ENCODE measurements at regions not wholly inside any gene's neighbourhood (a gene's known extent, or its start where the extent isn't known, plus 50 kb on each side); places are given as distances from the start of the nearest gene placed in this dataset.

- Histone ChIP-seq H3K27ac (no peak overlapping the region), H3K4me1 (no peaks in the 10 kb centered on the region), H3K36me3 (no peaks in the 10 kb centered on the region), H3K4me3 (no peak overlapping the region), H3K9me3 (no peaks in the 10 kb centered on the region), H3K27me3 (peaks cover 3 to 27% of the 10 kb centered on the region in 2 donors)
- TF ChIP-seq POLR2AphosphoS5 (IDR thresholded peaks at IDR 0.05) (no peak), POLR2A (IDR thresholded peaks at IDR 0.05) (no peak), CTCF (IDR thresholded peaks at IDR 0.05) (no peak)
- no peak for DNase-seq (ENCODE audit: low spot score in 2 of 2)
- intact Hi-C loops (cut with DNase I; ENCODE audit: low total_unique reads) = no loop called here
These were observed 180.6 kb downstream of the FOXL1 start for GRCh38 chr16:86758932-86759331.

- H3K36me3 ChIP-seq = no peaks in the 10 kb centered on the region
- TF ChIP-seq POLR2AphosphoS5 (IDR thresholded peaks at IDR 0.05) = no peak
- TF ChIP-seq POLR2A (IDR thresholded peaks at IDR 0.05) = no peak
- TF ChIP-seq CTCF (IDR thresholded peaks at IDR 0.05) = peak; percentile 29 to 60 (median 49)
- peaks cover 3 to 40% of the 10 kb centered on the region in 2 donors for H3K27me3 ChIP-seq
- no peak for DNase-seq (ENCODE audit: low spot score in 2 of 2)
- H3K4me1 ChIP-seq = no peaks in the 10 kb centered on the region
- H3K27ac ChIP-seq = no peak overlapping the region
- H3K9me3 ChIP-seq = no peaks in the 10 kb centered on the region
- H3K4me3 ChIP-seq = peak overlapping the region in 2 of 3 donors; percentile 3 to 46
- intact Hi-C loops (cut with DNase I; ENCODE audit: low total_unique reads) = no loop called here
These were observed 183.0 kb downstream of the FOXL1 start for GRCh38 chr16:86761111-86762031.

- DNase-seq (ENCODE audit: low spot score in 2 of 2) = no peak
- H3K4me3 ChIP-seq = peak overlapping the region in 1 of 3 donors; percentile 46
- no peaks in the 10 kb centered on the region for H3K36me3 ChIP-seq
- peaks cover 3 to 40% of the 10 kb centered on the region in 2 donors for H3K27me3 ChIP-seq
- H3K27ac ChIP-seq = no peak overlapping the region
- no peaks in the 10 kb centered on the region for H3K9me3 ChIP-seq
- intact Hi-C loops (cut with DNase I; ENCODE audit: low total_unique reads) = no loop called here
- no peak for TF ChIP-seq POLR2A (IDR thresholded peaks at IDR 0.05)
- no peak for TF ChIP-seq CTCF (IDR thresholded peaks at IDR 0.05)
- TF ChIP-seq POLR2AphosphoS5 (IDR thresholded peaks at IDR 0.05) = no peak
- H3K4me1 ChIP-seq = no peaks in the 10 kb centered on the region
These were observed 183.7 kb downstream of the FOXL1 start for GRCh38 chr16:86762095-86762494.

GRCh38 chr16:86763819-86764218 lies 185.5 kb downstream of the FOXL1 start:
- no peak overlapping the region for H3K4me3 ChIP-seq
- DNase-seq (ENCODE audit: low spot score in 2 of 2) = no peak
- H3K36me3 ChIP-seq = no peaks in the 10 kb centered on the region
- intact Hi-C loops (cut with DNase I; ENCODE audit: low total_unique reads) = loop anchor here (2.0 kb wide), 1 partner anchor 179 kb away; no protein-coding TSS in a partner anchor
- H3K27ac ChIP-seq = no peak overlapping the region
- TF ChIP-seq POLR2A (IDR thresholded peaks at IDR 0.05) = no peak
- TF ChIP-seq CTCF (IDR thresholded peaks at IDR 0.05) = no peak
- no peak for TF ChIP-seq POLR2AphosphoS5 (IDR thresholded peaks at IDR 0.05)
- H3K27me3 ChIP-seq = peaks cover 3 to 48% of the 10 kb centered on the region in 2 donors
- H3K4me1 ChIP-seq = no peaks in the 10 kb centered on the region
- no peaks in the 10 kb centered on the region for H3K9me3 ChIP-seq

- no peaks in the 10 kb centered on the region for H3K9me3 ChIP-seq
- intact Hi-C loops (cut with DNase I; ENCODE audit: low total_unique reads) = loop anchor here (2.0 kb wide), 1 partner anchor 180 kb away; no protein-coding TSS in a partner anchor
- peaks cover 3 to 52% of the 10 kb centered on the region in 2 donors for H3K27me3 ChIP-seq
- H3K27ac ChIP-seq = no peak overlapping the region
- DNase-seq (ENCODE audit: low spot score in 2 of 2) = no peak
- no peak overlapping the region for H3K4me3 ChIP-seq
- H3K4me1 ChIP-seq = no peaks in the 10 kb centered on the region
- no peaks in the 10 kb centered on the region for H3K36me3 ChIP-seq
- TF ChIP-seq POLR2A (IDR thresholded peaks at IDR 0.05) (no peak), CTCF (IDR thresholded peaks at IDR 0.05) (no peak), POLR2AphosphoS5 (IDR thresholded peaks at IDR 0.05) (no peak)
These were observed 186.2 kb downstream of the FOXL1 start for GRCh38 chr16:86764551-86764950.
